Naive thymus-derived CD4-positive, alpha-beta T cell (primary cell): ENCODE measurements at regions not wholly inside any gene's neighbourhood (a gene's known extent, or its start where the extent isn't known, plus 50 kb on each side); places are given as distances from the start of the nearest gene placed in this dataset.

Experiments used
- ATAC-seq: fragments of 150-1000 bp; cut with Tn5 transposase; 2 replicates; pipeline ENCODE4 v1.10.0; 2021; ENCODE audit warnings: mild to moderate bottlenecking, moderate library complexity
- CTCF ChIA-PET: fragments of 350-600 bp; sonication (Branson Sonifier 250); formaldehyde crosslinking; loops from one replicate; lab custom pipeline; 2021; ENCODE audit warnings: antibody characterized with exemption; lab: Charles Lee
- POLR2A ChIA-PET: fragments of 350-600 bp; sonication (Branson Sonifier 250); formaldehyde crosslinking; loops from one replicate; lab custom pipeline; 2021; ENCODE audit warnings: antibody characterized with exemption, inconsistent platforms; lab: Charles Lee
- DNase-seq, 9 donors: peaks; one replicate each; pipeline versions ENCODE4 v3.0.0 to v3.0.0-alpha.2; 2020 to 2022; ENCODE audit warnings: mixed read lengths in 1 of 9
- H3K27ac ChIP-seq: one replicate; pipeline ENCODE4 v1.7.0; 2013; ENCODE audit warnings: mild to moderate bottlenecking, low read depth, low read length, moderate library complexity
- H3K27me3 ChIP-seq, 2 donors: one replicate each; pipeline ENCODE4 v1.7.0; 2013; ENCODE audit warnings: low read length in 2 of 2, mild to moderate bottlenecking in 2 of 2, moderate library complexity in 2 of 2; ENCODE audit not compliant: control insufficient read depth in 2 of 2, insufficient read depth in 2 of 2
- H3K36me3 ChIP-seq, 3 experiments: 1 replicate in 2 of 3; 2 replicates in 1 of 3; pipeline ENCODE4 v1.7.0; 2013; ENCODE audit warnings: low read length in 3 of 3, mild to moderate bottlenecking in 3 of 3, moderate library complexity in 1 of 3; ENCODE audit not compliant: insufficient read depth in 3 of 3, control insufficient read depth in 2 of 3
- H3K4me1 ChIP-seq, 2 donors: one replicate each; pipeline ENCODE4 v1.7.0; 2013; ENCODE audit warnings: low read length in 2 of 2, mild to moderate bottlenecking in 2 of 2, moderate library complexity in 1 of 2; ENCODE audit not compliant: control insufficient read depth in 2 of 2, insufficient read depth in 2 of 2
- H3K4me3 ChIP-seq: 2 replicates; pipeline ENCODE4 v1.7.0; 2013; ENCODE audit warnings: mild to moderate bottlenecking, low read length
- H3K9me3 ChIP-seq, 3 experiments: 1 replicate in 2 of 3; 2 replicates in 1 of 3; pipeline ENCODE4 v1.7.0; 2013; ENCODE audit warnings: low read length in 3 of 3; ENCODE audit not compliant: control insufficient read depth in 2 of 3
- H3K27ac Mint-ChIP-seq, 9 donors: one replicate each; pipeline ENCODE4 v1.8.0; 2020 to 2022; ENCODE audit warnings: mixed read lengths in 9 of 9, mild to moderate bottlenecking in 8 of 9, moderate library complexity in 5 of 9, inconsistent platforms in 2 of 9
- H3K27me3 Mint-ChIP-seq, 5 donors: one replicate each; pipeline ENCODE4 v1.8.0; 2021 to 2022; ENCODE audit warnings: mixed read lengths in 5 of 5, mild to moderate bottlenecking in 1 of 5
- H3K36me3 Mint-ChIP-seq, 5 donors: one replicate each; pipeline ENCODE4 v1.8.0; 2020 to 2022; ENCODE audit warnings: mixed read lengths in 5 of 5, mild to moderate bottlenecking in 3 of 5, inconsistent platforms in 1 of 5
- H3K4me1 Mint-ChIP-seq, 7 donors: one replicate each; pipeline ENCODE4 v1.8.0; 2020 to 2022; ENCODE audit warnings: mixed read lengths in 7 of 7, mild to moderate bottlenecking in 3 of 7, inconsistent platforms in 1 of 7
- H3K4me3 Mint-ChIP-seq, 10 donors: one replicate each; pipeline ENCODE4 v1.8.0; 2020 to 2022; ENCODE audit warnings: mild to moderate bottlenecking in 10 of 10, mixed read lengths in 10 of 10, moderate library complexity in 6 of 10, inconsistent platforms in 2 of 10
- H3K9me3 Mint-ChIP-seq, 11 donors: one replicate each; pipeline ENCODE4 v1.8.0; 2020 to 2022; ENCODE audit warnings: mixed read lengths in 11 of 11, mild to moderate bottlenecking in 4 of 11, inconsistent platforms in 1 of 11, moderate library complexity in 1 of 11
- intact Hi-C, 2 donors: fragments of 100-400 bp; cut with micrococcal nuclease; formaldehyde crosslinking; loops; one replicate each; pipeline ENCODE4 v1.15.1; 2023

- Mint-ChIP-seq H3K36me3 (no peaks in the 10 kb centered on the region), H3K4me3 (no peak overlapping the region), H3K9me3 (peaks cover 3 to 40% (median 18%) of the 10 kb centered on the region in 11 donors), H3K27me3 (no peaks in the 10 kb centered on the region), H3K4me1 (no peaks in the 10 kb centered on the region), H3K27ac (no peak overlapping the region)
- Histone ChIP-seq H3K4me3 (no peak overlapping the region), H3K36me3 (no peaks in the 10 kb centered on the region), H3K9me3 (peaks cover 0 to 11% (median 0%) of the 10 kb centered on the region in 3 experiments), H3K27ac (no peak overlapping the region), H3K27me3 (no peaks in the 10 kb centered on the region), H3K4me1 (no peaks in the 10 kb centered on the region)
- intact Hi-C loops: no loop called here
- CTCF ChIA-PET: no interaction called here
- POLR2A ChIA-PET: no interaction called here
- DNase-seq (no peak), ATAC-seq (no peak)
Observed at GRCh38 chr14:41087056-41087455, 519.6 kb upstream of the LRFN5 start.

GRCh38 chr14:41073544-41073943 is 533.1 kb upstream of the LRFN5 start:
- Mint-ChIP-seq H3K27ac (no peak overlapping the region), H3K36me3 (no peaks in the 10 kb centered on the region), H3K4me3 (no peak overlapping the region), H3K9me3 (peaks cover 0 to 5% (median 0%) of the 10 kb centered on the region in 11 donors), H3K4me1 (no peaks in the 10 kb centered on the region), H3K27me3 (no peaks in the 10 kb centered on the region)
- no peak overlapping the region for H3K27ac ChIP-seq
- H3K36me3 ChIP-seq: no peaks in the 10 kb centered on the region
- ATAC-seq (no peak), DNase-seq (no peak)
- CTCF ChIA-PET: no interaction called here
- H3K27me3 ChIP-seq: no peaks in the 10 kb centered on the region
- intact Hi-C loops: no loop called here
- H3K4me1 ChIP-seq: no peaks in the 10 kb centered on the region
- POLR2A ChIA-PET: no interaction called here
- H3K9me3 ChIP-seq: no peaks in the 10 kb centered on the region
- no peak overlapping the region for H3K4me3 ChIP-seq

DNA sequence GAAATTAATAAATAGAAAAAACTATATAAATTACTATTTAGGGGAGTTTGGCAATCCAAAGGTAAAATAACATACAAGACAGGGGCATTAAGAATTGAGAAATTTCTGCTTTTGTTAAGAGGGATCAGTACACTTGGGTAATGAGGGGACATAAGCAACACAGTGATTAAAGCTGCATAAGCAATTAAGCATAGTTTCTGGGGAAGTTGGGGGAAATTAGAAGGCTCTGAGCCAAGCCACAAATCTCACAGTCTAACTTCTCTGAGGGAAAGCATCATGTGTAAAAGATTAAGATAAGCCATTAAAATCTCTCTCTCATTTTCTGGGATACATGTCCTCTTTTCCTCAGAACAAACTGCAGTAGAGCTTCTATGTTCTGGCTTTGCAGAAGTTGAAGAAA is 533.9 kb upstream of the LRFN5 start:
- H3K27ac ChIP-seq: no peak overlapping the region
- no peaks in the 10 kb centered on the region for H3K27me3 ChIP-seq
- H3K4me1 ChIP-seq: no peaks in the 10 kb centered on the region
- intact Hi-C loops: no loop called here
- Mint-ChIP-seq H3K9me3 (peaks cover 0 to 5% (median 0%) of the 10 kb centered on the region in 11 donors), H3K27me3 (no peaks in the 10 kb centered on the region), H3K4me1 (no peaks in the 10 kb centered on the region), H3K27ac (no peak overlapping the region), H3K4me3 (no peak overlapping the region), H3K36me3 (no peaks in the 10 kb centered on the region)
- CTCF ChIA-PET: no interaction called here
- POLR2A ChIA-PET: no interaction called here
- H3K4me3 ChIP-seq: no peak overlapping the region
- ATAC-seq: no peak
- no peaks in the 10 kb centered on the region for H3K9me3 ChIP-seq
- H3K36me3 ChIP-seq: no peaks in the 10 kb centered on the region
- no peak for DNase-seq

GRCh38 chr14:41071351-41071750 is 535.3 kb upstream of the LRFN5 start:
- DNase-seq (no peak), ATAC-seq (no peak)
- Histone ChIP-seq H3K27me3 (no peaks in the 10 kb centered on the region), H3K36me3 (no peaks in the 10 kb centered on the region), H3K4me1 (no peaks in the 10 kb centered on the region), H3K4me3 (no peak overlapping the region), H3K9me3 (no peaks in the 10 kb centered on the region), H3K27ac (no peak overlapping the region)
- H3K9me3 Mint-ChIP-seq: peaks cover 0 to 5% (median 0%) of the 10 kb centered on the region in 11 donors
- CTCF ChIA-PET: no interaction called here
- no peaks in the 10 kb centered on the region for H3K4me1 Mint-ChIP-seq
- H3K27me3 Mint-ChIP-seq: no peaks in the 10 kb centered on the region
- no peak overlapping the region for H3K27ac Mint-ChIP-seq
- no peaks in the 10 kb centered on the region for H3K36me3 Mint-ChIP-seq
- intact Hi-C loops: no loop called here
- POLR2A ChIA-PET: no interaction called here
- no peak overlapping the region for H3K4me3 Mint-ChIP-seq

DNA sequence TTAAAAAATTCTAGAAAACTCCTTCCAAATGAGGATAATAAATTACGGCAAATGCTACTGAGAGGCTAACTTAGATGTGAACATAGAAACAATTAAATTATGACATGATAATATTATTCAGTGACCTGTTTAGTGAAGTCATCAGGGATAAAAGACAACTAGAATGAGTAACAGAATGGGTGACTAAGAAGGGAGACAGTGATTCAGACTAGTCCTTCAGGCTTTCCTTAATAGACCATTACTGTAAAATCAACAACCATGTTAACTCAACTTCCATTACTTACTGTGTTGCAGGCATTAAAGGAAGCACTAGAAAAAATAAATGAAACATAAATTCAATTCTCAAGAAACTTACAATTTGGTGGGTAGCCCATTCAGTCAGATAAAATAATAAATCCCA is 543.9 kb upstream of the LRFN5 start:
- Mint-ChIP-seq H3K4me1 (no peaks in the 10 kb centered on the region), H3K9me3 (peaks cover 0 to 6% (median 0%) of the 10 kb centered on the region in 11 donors), H3K36me3 (no peaks in the 10 kb centered on the region), H3K4me3 (no peak overlapping the region), H3K27me3 (peaks cover 0 to 3% (median 0%) of the 10 kb centered on the region in 5 donors), H3K27ac (no peak overlapping the region)
- Histone ChIP-seq H3K27ac (no peak overlapping the region), H3K4me1 (no peaks in the 10 kb centered on the region), H3K36me3 (no peaks in the 10 kb centered on the region), H3K4me3 (no peak overlapping the region), H3K27me3 (no peaks in the 10 kb centered on the region), H3K9me3 (no peaks in the 10 kb centered on the region)
- ATAC-seq: no peak
- no peak for DNase-seq
- ChIA-PET CTCF (no interaction called here), POLR2A (no interaction called here)
- intact Hi-C loops: no loop called here

DNA sequence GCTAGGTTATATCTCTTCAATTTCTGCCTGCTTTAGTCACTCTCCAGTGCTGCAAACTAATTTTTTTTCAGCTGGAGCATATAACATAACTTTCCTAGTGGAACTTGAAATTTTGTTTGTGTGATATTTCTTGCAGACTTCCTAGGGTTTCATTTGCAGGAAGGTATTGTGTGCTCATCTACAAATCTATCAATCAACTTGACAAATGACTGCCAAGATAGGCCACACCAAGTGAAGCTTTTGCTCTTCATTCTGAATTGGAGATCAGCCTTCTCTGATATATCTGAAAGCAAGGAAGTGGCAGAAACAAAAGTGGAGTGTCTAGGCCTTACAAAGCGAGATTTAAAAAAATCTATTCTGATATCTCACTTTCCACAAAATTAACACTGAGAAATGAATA is 551.1 kb upstream of the LRFN5 start:
- no peak overlapping the region for H3K4me3 ChIP-seq
- CTCF ChIA-PET: no interaction called here
- H3K9me3 Mint-ChIP-seq: peaks cover 0 to under 1% (median 0%) of the 10 kb centered on the region in 11 donors

GRCh38 chr14:41051801-41052200 is 554.9 kb upstream of the LRFN5 start:
- Histone ChIP-seq H3K4me3 (no peak overlapping the region), H3K4me1 (no peaks in the 10 kb centered on the region), H3K9me3 (no peaks in the 10 kb centered on the region), H3K36me3 (no peaks in the 10 kb centered on the region), H3K27ac (no peak overlapping the region), H3K27me3 (no peaks in the 10 kb centered on the region)
- DNase-seq (no peak), ATAC-seq (no peak)
- ChIA-PET POLR2A (no interaction called here), CTCF (no interaction called here)
- Mint-ChIP-seq H3K4me3 (no peak overlapping the region), H3K36me3 (no peaks in the 10 kb centered on the region), H3K4me1 (no peaks in the 10 kb centered on the region), H3K27ac (no peak overlapping the region), H3K9me3 (peaks cover 0 to 5% (median 0%) of the 10 kb centered on the region in 11 donors), H3K27me3 (no peaks in the 10 kb centered on the region)
- intact Hi-C loops: no loop called here

More for the DNA sequence above, 551.1 kb upstream of the LRFN5 start:
- ATAC-seq (no peak), DNase-seq (no peak)
- POLR2A ChIA-PET: no interaction called here
- H3K9me3 ChIP-seq: no peaks in the 10 kb centered on the region
- H3K27me3 ChIP-seq: no peaks in the 10 kb centered on the region
- H3K4me1 ChIP-seq: no peaks in the 10 kb centered on the region
- intact Hi-C loops: no loop called here
- no peak overlapping the region for H3K27ac Mint-ChIP-seq
- H3K4me1 Mint-ChIP-seq: no peaks in the 10 kb centered on the region
- no peak overlapping the region for H3K27ac ChIP-seq
- H3K27me3 Mint-ChIP-seq: no peaks in the 10 kb centered on the region
- no peaks in the 10 kb centered on the region for H3K36me3 ChIP-seq
- no peaks in the 10 kb centered on the region for H3K36me3 Mint-ChIP-seq
- H3K4me3 Mint-ChIP-seq: no peak overlapping the region
